LNCaP clone FGC (cell line): ENCODE measurements at regions not wholly inside any gene's neighbourhood (a gene's known extent, or its start where the extent isn't known, plus 50 kb on each side); places are given as distances from the start of the nearest gene placed in this dataset.

Source experiments
- DNase-seq: peaks from one replicate; pipeline ENCODE4 v3.0.0-alpha.2; 2011; ENCODE audit warnings: low read depth
- H3K4me3 ChIP-seq: 2 replicates; pipeline ENCODE4 v1.5.1; 2011; ENCODE audit warnings: mild to moderate bottlenecking, low read depth, low read length, control low read depth
- CTCF ChIP-seq: IDR thresholded peaks from 2 replicates; pipeline ENCODE4 v1.5.1; 2012; ENCODE audit warnings: mild to moderate bottlenecking; ENCODE audit not compliant: control insufficient read depth, insufficient read depth; ENCODE audit errors: extremely low read depth

- TF ChIP-seq CTCF: no peak
- H3K4me3 ChIP-seq: no peak overlapping the region
- no peak for DNase-seq
Observed at GRCh38 chr2:63764630-63765029, 77.1 kb upstream of the UGP2 start.

- no peak for TF ChIP-seq CTCF
- no peak for DNase-seq
- H3K4me3 ChIP-seq: no peak overlapping the region
Observed at GRCh38 chr2:63765117-63765516, 76.6 kb upstream of the UGP2 start.

GRCh38 chr2:63767307-63767706 lies 74.4 kb upstream of the UGP2 start:
- no peak overlapping the region for H3K4me3 ChIP-seq
- no peak for DNase-seq

GRCh38 chr2:63768051-63768450 lies 73.6 kb upstream of the UGP2 start:
- TF ChIP-seq CTCF: no peak
- DNase-seq: no peak
- H3K4me3 ChIP-seq: no peak overlapping the region

More at GRCh38 chr2:63767307-63767706, 74.4 kb upstream of the UGP2 start:
- TF ChIP-seq CTCF: no peak

GRCh38 chr2:63769915-63770314 lies 71.8 kb upstream of the UGP2 start:
- DNase-seq: no peak
- TF ChIP-seq CTCF: no peak
- H3K4me3 ChIP-seq: no peak overlapping the region

- TF ChIP-seq CTCF: no peak
- no peak for DNase-seq
- H3K4me3 ChIP-seq: no peak overlapping the region
Observed at GRCh38 chr2:63772061-63772460, 69.6 kb upstream of the UGP2 start.

- no peak for DNase-seq
- no peak overlapping the region for H3K4me3 ChIP-seq
- TF ChIP-seq CTCF: no peak
Observed at GRCh38 chr2:63775191-63775590, 66.5 kb upstream of the UGP2 start.
